Trophoblast cell (in vitro differentiated cells and primary cell): ENCODE measurements at regions not wholly inside any gene's neighbourhood (a gene's known extent, or its start where the extent isn't known, plus 50 kb on each side); places are given as distances from the start of the nearest gene placed in this dataset.

Experiments used
- DNase-seq, 2 donors: peaks; one replicate each; pipeline ENCODE4 v3.0.0-alpha.2; 2016
- H2AFZ ChIP-seq: 2 replicates; pipeline ENCODE4 v1.6.1; 2013; ENCODE audit warnings: low read length, moderate library complexity, mild to moderate bottlenecking; ENCODE audit not compliant: insufficient read depth, poor library complexity
- H2AK5ac ChIP-seq: 2 replicates; pipeline ENCODE4 v1.6.1; 2013; ENCODE audit warnings: mild to moderate bottlenecking, low read length
- H2BK120ac ChIP-seq: 2 replicates; pipeline ENCODE4 v1.6.1; 2013; ENCODE audit warnings: low read length, mild to moderate bottlenecking, moderate library complexity; ENCODE audit not compliant: insufficient read depth, poor library complexity
- H2BK12ac ChIP-seq: 2 replicates; pipeline ENCODE4 v1.6.1; 2013; ENCODE audit warnings: mild to moderate bottlenecking, low read length, moderate library complexity
- H2BK5ac ChIP-seq: 2 replicates; pipeline ENCODE4 v1.6.1; 2013; ENCODE audit warnings: low read length, low read depth, moderate library complexity, mild to moderate bottlenecking; ENCODE audit not compliant: poor library complexity
- H3K14ac ChIP-seq: 2 replicates; pipeline ENCODE4 v1.6.1; 2013; ENCODE audit warnings: mild to moderate bottlenecking, low read length
- H3K18ac ChIP-seq: 2 replicates; pipeline ENCODE4 v1.6.1; 2013; ENCODE audit warnings: mild to moderate bottlenecking, low read length
- H3K23ac ChIP-seq: 2 replicates; pipeline ENCODE4 v1.6.1; 2013; ENCODE audit warnings: low read length
- H3K27ac ChIP-seq: 2 replicates; pipeline ENCODE4 v1.5.1; 2013; ENCODE audit warnings: low read depth, mild to moderate bottlenecking, inconsistent platforms, low read length, moderate library complexity
- H3K27me3 ChIP-seq: 2 replicates; pipeline ENCODE4 v1.6.1; 2013; ENCODE audit warnings: inconsistent platforms, mild to moderate bottlenecking, low read length, moderate library complexity; ENCODE audit not compliant: insufficient read depth
- H3K36me3 ChIP-seq, 2 experiments: 1 replicate in 1 of 2; 2 replicates in 1 of 2; pipeline ENCODE4 v1.6.1; 2013; ENCODE audit warnings: low read length in 2 of 2, mild to moderate bottlenecking in 2 of 2, moderate library complexity in 1 of 2; ENCODE audit not compliant: insufficient read depth in 2 of 2, control insufficient read depth in 1 of 2
- H3K4ac ChIP-seq: 2 replicates; pipeline ENCODE4 v1.6.1; 2013; ENCODE audit warnings: low read depth, mild to moderate bottlenecking, low read length, moderate library complexity
- H3K4me1 ChIP-seq, 2 experiments: 1 replicate in 1 of 2; 2 replicates in 1 of 2; pipeline ENCODE4 v1.6.1; 2013; ENCODE audit warnings: low read length in 2 of 2, mild to moderate bottlenecking in 2 of 2, moderate library complexity in 1 of 2; ENCODE audit not compliant: insufficient read depth in 2 of 2, control insufficient read depth in 1 of 2
- H3K4me2 ChIP-seq: 2 replicates; pipeline ENCODE4 v1.6.1; 2013; ENCODE audit warnings: inconsistent platforms, mild to moderate bottlenecking, low read length, moderate library complexity
- H3K4me3 ChIP-seq: 2 replicates; pipeline ENCODE4 v1.5.1; 2013; ENCODE audit warnings: mild to moderate bottlenecking, low read depth, low read length, inconsistent platforms
- H3K79me1 ChIP-seq: one replicate; pipeline ENCODE4 v1.6.1; 2013; ENCODE audit warnings: low read length
- H3K79me2 ChIP-seq: 2 replicates; pipeline ENCODE4 v1.6.1; 2013; ENCODE audit warnings: low read length, mild to moderate bottlenecking; ENCODE audit not compliant: control insufficient read depth, insufficient read depth, poor library complexity
- H3K9ac ChIP-seq: 2 replicates; pipeline ENCODE4 v1.6.1; 2013; ENCODE audit warnings: mild to moderate bottlenecking, low read length
- H3K9me3 ChIP-seq: 2 replicates; pipeline ENCODE4 v1.6.1; 2013; ENCODE audit warnings: low read depth, mild to moderate bottlenecking, control low read depth, inconsistent platforms, low read length; ENCODE audit not compliant: insufficient read depth
- H4K12ac ChIP-seq: 2 replicates; pipeline ENCODE4 v1.6.1; 2013; ENCODE audit warnings: low read depth, mild to moderate bottlenecking, low read length, moderate library complexity
- H4K8ac ChIP-seq: 2 replicates; pipeline ENCODE4 v1.6.1; 2013; ENCODE audit warnings: low read depth, mild to moderate bottlenecking, low read length, moderate library complexity
- H4K91ac ChIP-seq: one replicate; pipeline ENCODE4 v1.6.1; 2013; ENCODE audit warnings: low read depth, mild to moderate bottlenecking, low read length, moderate library complexity
- WGBS: extraction: QIAGEN DNeasy Blood & Tissue Kit; methylation state at CpG from one replicate; pipeline ENCODE4 v1.1.7; 2013; ENCODE audit warnings: missing lambda C conversion rate; ENCODE audit not compliant: insufficient read length, insufficient coverage; ENCODE audit errors: extremely low coverage; 5-methylcytosine and 5-hydroxymethylcytosine counted together

DNA sequence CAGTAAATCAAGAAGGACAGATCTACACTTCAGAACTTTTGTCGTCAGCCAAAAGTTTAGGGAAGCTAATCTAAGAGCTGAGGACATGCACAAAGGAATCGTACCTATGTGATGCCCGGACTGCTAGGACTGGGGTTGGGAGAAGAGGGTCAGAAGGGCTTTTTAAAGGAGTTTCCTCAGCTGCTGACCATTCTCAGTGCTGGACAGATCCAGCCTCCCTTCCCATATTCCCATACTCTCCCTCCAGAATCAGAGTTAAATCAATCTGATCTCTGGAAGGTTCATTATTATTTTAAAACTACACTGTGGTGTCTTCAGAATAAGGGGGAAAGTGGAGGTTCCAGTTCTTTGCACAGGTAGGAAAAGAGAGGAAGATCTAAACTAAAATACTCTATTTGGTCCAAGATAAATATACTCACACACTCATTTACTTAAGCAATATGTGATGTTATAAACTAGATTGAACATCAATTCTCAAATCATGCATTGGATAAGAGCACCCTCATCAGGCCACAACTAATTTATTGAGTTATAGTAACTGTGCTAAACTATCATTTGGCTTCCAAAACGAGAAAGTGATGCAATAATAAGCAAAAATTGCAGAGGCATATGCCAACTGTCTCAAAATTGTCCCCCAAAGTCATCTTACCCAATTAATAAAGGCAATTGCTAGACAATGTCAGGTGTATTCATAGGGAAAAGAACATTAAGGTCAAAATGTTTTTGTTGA is 124.7 kb downstream of the HNRNPD start:
- Histone ChIP-seq H2AFZ (no peak overlapping the region), H2BK120ac (no peak overlapping the region), H3K4me2 (no peak overlapping the region), H4K12ac (no peak overlapping the region), H3K27ac (no peak overlapping the region), H3K79me1 (no peaks in the 10 kb centered on the region), H4K91ac (no peak overlapping the region), H3K9ac (no peak overlapping the region), H2AK5ac (no peak overlapping the region), H3K36me3 (no peaks in the 10 kb centered on the region), H3K4me1 (no peaks in the 10 kb centered on the region), H2BK12ac (no peak overlapping the region), H3K4ac (no peak overlapping the region), H3K79me2 (no peaks in the 10 kb centered on the region), H3K23ac (no peak overlapping the region), H3K27me3 (no peaks in the 10 kb centered on the region), H4K8ac (no peak overlapping the region), H3K9me3 (no peaks in the 10 kb centered on the region), H2BK5ac (no peak overlapping the region), H3K14ac (no peak overlapping the region), H3K4me3 (no peak overlapping the region), H3K18ac (no peak overlapping the region)
- no CpG with 5 or more reads among the region's 4 CpGs for WGBS
- DNase-seq = no peak

GRCh38 chr4:82247629-82248028 is 126.2 kb downstream of the HNRNPD start:
- Histone ChIP-seq H3K4ac (no peak overlapping the region), H4K8ac (no peak overlapping the region), H4K12ac (no peak overlapping the region), H3K9ac (no peak overlapping the region), H3K4me2 (no peak overlapping the region), H2AFZ (no peak overlapping the region), H3K14ac (no peak overlapping the region), H3K36me3 (no peaks in the 10 kb centered on the region), H3K79me2 (no peaks in the 10 kb centered on the region), H3K4me1 (no peaks in the 10 kb centered on the region), H3K27ac (no peak overlapping the region), H3K79me1 (no peaks in the 10 kb centered on the region), H3K27me3 (no peaks in the 10 kb centered on the region), H4K91ac (no peak overlapping the region), H2AK5ac (no peak overlapping the region), H2BK12ac (no peak overlapping the region), H3K9me3 (no peaks in the 10 kb centered on the region), H3K18ac (no peak overlapping the region), H3K23ac (no peak overlapping the region), H3K4me3 (no peak overlapping the region), H2BK5ac (no peak overlapping the region), H2BK120ac (no peak overlapping the region)
- no peak for DNase-seq
- no CpG with 5 or more reads among the region's 1 CpG for WGBS

GRCh38 chr4:82247171-82247570 is 126.6 kb downstream of the HNRNPD start:
- WGBS = no CpG with 5 or more reads among the region's 3 CpGs
- no peaks in the 10 kb centered on the region for H3K36me3 ChIP-seq
- no peaks in the 10 kb centered on the region for H3K4me1 ChIP-seq
- no peaks in the 10 kb centered on the region for H3K79me1 ChIP-seq
- H2BK5ac ChIP-seq = no peak overlapping the region
- no peak overlapping the region for H2BK12ac ChIP-seq
- no peak overlapping the region for H3K4me2 ChIP-seq
- no peak overlapping the region for H3K4me3 ChIP-seq
- no peak overlapping the region for H3K4ac ChIP-seq
- no peak overlapping the region for H2AK5ac ChIP-seq
- no peak overlapping the region for H3K18ac ChIP-seq
- DNase-seq = no peak
- H4K91ac ChIP-seq = no peak overlapping the region
- H2AFZ ChIP-seq = no peak overlapping the region
- H3K9ac ChIP-seq = no peak overlapping the region
- H3K9me3 ChIP-seq = no peaks in the 10 kb centered on the region
- H4K8ac ChIP-seq = no peak overlapping the region
- no peak overlapping the region for H3K23ac ChIP-seq
- H4K12ac ChIP-seq = no peak overlapping the region
- H2BK120ac ChIP-seq = no peak overlapping the region
- H3K27ac ChIP-seq = no peak overlapping the region
- no peak overlapping the region for H3K14ac ChIP-seq
- H3K27me3 ChIP-seq = no peaks in the 10 kb centered on the region
- no peaks in the 10 kb centered on the region for H3K79me2 ChIP-seq

DNA sequence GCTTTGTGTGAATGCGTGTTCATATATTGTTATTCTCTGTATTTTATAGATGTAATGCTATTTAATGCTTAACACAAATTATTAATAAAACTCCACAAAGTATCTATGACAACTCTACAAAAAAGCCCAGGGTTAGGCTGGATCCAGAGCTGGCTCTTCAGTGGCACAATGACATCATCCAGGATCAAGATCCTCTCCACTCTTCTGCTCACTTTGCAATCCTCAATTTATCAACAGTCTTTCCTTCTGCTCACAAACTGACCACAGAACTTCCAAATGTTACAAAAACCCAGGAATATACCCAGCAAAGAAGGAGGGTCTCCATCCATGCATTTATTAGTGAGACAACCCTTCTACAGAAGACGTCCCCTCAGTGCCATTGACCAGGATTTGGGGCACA is 132.3 kb downstream of the HNRNPD start:
- no peak overlapping the region for H3K23ac ChIP-seq
- no peak overlapping the region for H3K27ac ChIP-seq
- H3K36me3 ChIP-seq = no peaks in the 10 kb centered on the region
- H3K79me2 ChIP-seq = no peaks in the 10 kb centered on the region
- no peak for DNase-seq
- no peak overlapping the region for H2BK120ac ChIP-seq
- no peak overlapping the region for H3K14ac ChIP-seq
- no peak overlapping the region for H4K12ac ChIP-seq
- H4K91ac ChIP-seq = no peak overlapping the region
- no CpG with 5 or more reads among the region's 2 CpGs for WGBS
- H3K18ac ChIP-seq = no peak overlapping the region
- no peaks in the 10 kb centered on the region for H3K4me1 ChIP-seq
- H3K4ac ChIP-seq = no peak overlapping the region
- no peak overlapping the region for H2BK5ac ChIP-seq
- no peak overlapping the region for H3K4me3 ChIP-seq
- H2AK5ac ChIP-seq = no peak overlapping the region
- no peak overlapping the region for H3K4me2 ChIP-seq
- no peak overlapping the region for H2BK12ac ChIP-seq
- H4K8ac ChIP-seq = no peak overlapping the region
- H3K79me1 ChIP-seq = no peaks in the 10 kb centered on the region
- H3K27me3 ChIP-seq = no peaks in the 10 kb centered on the region
- no peak overlapping the region for H3K9ac ChIP-seq
- no peak overlapping the region for H2AFZ ChIP-seq
- no peaks in the 10 kb centered on the region for H3K9me3 ChIP-seq
